Ishikawa (cell line): ENCODE measurements at regions not wholly inside any gene's neighbourhood (a gene's known extent, or its start where the extent isn't known, plus 50 kb on each side); places are given as distances from the start of the nearest gene placed in this dataset.

Source experiments
- EP300 ChIP-seq: IDR thresholded peaks from 2 replicates; pipeline ENCODE4 v1.6.1; 2012; ENCODE audit warnings: borderline replicate concordance
- TCF12 ChIP-seq: IDR thresholded peaks from 2 replicates; pipeline ENCODE4 v1.6.1; 2012; ENCODE audit warnings: low read depth
- TEAD4 ChIP-seq: IDR thresholded peaks from 2 replicates; pipeline ENCODE4 v1.6.1; 2012
- YY1 ChIP-seq: IDR thresholded peaks from 2 replicates; pipeline ENCODE4 v1.6.1; 2012; ENCODE audit warnings: low read depth

DNA sequence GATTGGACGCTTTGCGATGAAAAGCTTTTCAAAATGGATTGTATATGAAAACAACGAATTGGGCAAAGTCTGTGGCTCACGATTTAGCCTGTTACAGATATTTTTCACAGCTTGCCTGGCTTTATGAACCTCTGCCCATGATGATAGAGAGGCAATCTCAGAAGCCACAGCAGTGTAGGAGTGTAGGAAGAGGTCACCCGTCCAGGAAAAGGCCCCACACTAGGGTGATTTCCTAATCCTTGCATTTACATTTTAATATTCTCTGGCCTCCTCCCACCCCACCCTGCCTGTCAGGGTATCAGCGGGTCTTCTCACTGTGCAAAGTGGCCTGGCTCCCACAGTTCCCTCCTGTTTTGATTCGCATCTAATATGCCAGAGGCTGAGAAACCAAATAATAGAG is 81.8 kb upstream of the FOXN3 start:
- TF ChIP-seq TCF12 (no peak), TEAD4 (no peak), EP300 (no peak), YY1 (no peak)
